ENCODE measurements at regions not wholly inside any gene's neighbourhood (a gene's known extent, or its start where the extent isn't known, plus 50 kb on each side); places are given as distances from the start of the nearest gene placed in this dataset.

- H4K20me1 ChIP-seq (ENCODE audit: insufficient read depth) = no peaks in the 10 kb centered on the region
- no peak overlapping the region for H2AFZ ChIP-seq (ENCODE audit: low read depth, low read length, poor library complexity, severe bottlenecking)
- TF ChIP-seq SIN3A (IDR thresholded peaks at IDR 0.05; ENCODE audit: low read depth) = no peak
- peaks cover 68 to 74% of the 10 kb centered on the region in 2 experiments for H3K4me1 ChIP-seq (ENCODE audit: control insufficient read depth in 1 of 2, insufficient read depth in 2 of 2, low read length in 2 of 2)
- no peaks in the 10 kb centered on the region for H3K79me2 ChIP-seq (ENCODE audit: insufficient read depth, low read length)
- DNase-seq (ENCODE audit: low read depth, low spot score) (no peak), ATAC-seq (no peak)
- intact Hi-C loops (cut with micrococcal nuclease) = loop anchor here (5.0 kb wide), 2 partner anchors 40 to 185 kb away; no protein-coding TSS in a partner anchor
- no peaks in the 10 kb centered on the region for H3K9me2 ChIP-seq (ENCODE audit: insufficient read depth)
- no peaks in the 10 kb centered on the region for H3K9me3 ChIP-seq (ENCODE audit: control insufficient read depth in 1 of 2, insufficient read depth in 1 of 2, low read depth in 1 of 2, low read length in 2 of 2)
- ChIA-PET RAD21 (ENCODE audit: low non-redundant PET in 1 of 2, low total read pairs in 2 of 2, uncharacterized antibody in 2 of 2, unreplicated experiment in 2 of 2) (no interaction called here), POLR2A (no interaction called here), CTCF (no interaction called here)
- no peaks in the 10 kb centered on the region for H3K36me3 ChIP-seq (ENCODE audit: control insufficient read depth in 1 of 2, insufficient read depth in 2 of 2, low read length in 2 of 2)
- no peak overlapping the region for H3K27ac ChIP-seq (ENCODE audit: low read depth, low read length)
- no peaks in the 10 kb centered on the region for H3K27me3 ChIP-seq (ENCODE audit: insufficient read depth, low read length)
- H3K9ac ChIP-seq (ENCODE audit: low read length) = no peak overlapping the region
- no TSS peak for BruUV-seq (replicated peaks)
- H3K4me2 ChIP-seq (ENCODE audit: low read length) = no peak overlapping the region
- H3K4me3 ChIP-seq (replicated peaks in 1 of 2; ENCODE audit: low read depth in 1 of 2, low read length in 2 of 2) = no peak overlapping the region
Observed at GRCh38 chr13:106102786-106103185, 432.7 kb downstream of the EFNB2 start.

GRCh38 chr13:106101201-106101600 is 434.3 kb downstream of the EFNB2 start:
- no peaks in the 10 kb centered on the region for H3K9me2 ChIP-seq (ENCODE audit: insufficient read depth)
- H3K9ac ChIP-seq (ENCODE audit: low read length) = no peak overlapping the region
- no TSS peak for BruUV-seq (replicated peaks)
- H3K4me3 ChIP-seq (replicated peaks in 1 of 2; ENCODE audit: low read depth in 1 of 2, low read length in 2 of 2) = no peak overlapping the region
- peak overlapping the region; percentile 54; the same call in 1 of the 2 replicates for H3K4me2 ChIP-seq (ENCODE audit: low read length)
- H3K27me3 ChIP-seq (ENCODE audit: insufficient read depth, low read length) = no peaks in the 10 kb centered on the region
- no peaks in the 10 kb centered on the region for H3K36me3 ChIP-seq (ENCODE audit: control insufficient read depth in 1 of 2, insufficient read depth in 2 of 2, low read length in 2 of 2)
- TF ChIP-seq JUND (IDR thresholded peaks at IDR 0.05) = no peak
- TF ChIP-seq ATF3 (IDR thresholded peaks at IDR 0.05) = no peak
- TF ChIP-seq SRF (IDR thresholded peaks at IDR 0.05; ENCODE audit: low read depth) = no peak
- no peak for TF ChIP-seq YY1 (IDR thresholded peaks at IDR 0.05; ENCODE audit: extremely low read depth, insufficient replicate concordance, low read depth, low read length)
- TF ChIP-seq ZFX (IDR thresholded peaks at IDR 0.05) = no peak
- TF ChIP-seq MAX (IDR thresholded peaks at IDR 0.05) = no peak
- no peak for TF ChIP-seq SIN3A (IDR thresholded peaks at IDR 0.05; ENCODE audit: low read depth)
- ChIA-PET CTCF (no interaction called here), POLR2A (no interaction called here), RAD21 (ENCODE audit: low non-redundant PET in 1 of 2, low total read pairs in 2 of 2, uncharacterized antibody in 2 of 2, unreplicated experiment in 2 of 2) (no interaction called here)
- no peak for ATAC-seq
- no peaks in the 10 kb centered on the region for H3K79me2 ChIP-seq (ENCODE audit: insufficient read depth, low read length)
- intact Hi-C loops (cut with micrococcal nuclease) = loop anchor here (5.0 kb wide), 2 partner anchors 41 to 184 kb away; no protein-coding TSS in a partner anchor
- no peak for DNase-seq (ENCODE audit: low read depth, low spot score)
- no peak overlapping the region for H2AFZ ChIP-seq (ENCODE audit: low read depth, low read length, poor library complexity, severe bottlenecking)
- peaks cover 81 to 89% of the 10 kb centered on the region in 2 experiments for H3K4me1 ChIP-seq (ENCODE audit: control insufficient read depth in 1 of 2, insufficient read depth in 2 of 2, low read length in 2 of 2)
- H3K9me3 ChIP-seq (ENCODE audit: control insufficient read depth in 1 of 2, insufficient read depth in 1 of 2, low read depth in 1 of 2, low read length in 2 of 2) = no peaks in the 10 kb centered on the region
- no peaks in the 10 kb centered on the region for H4K20me1 ChIP-seq (ENCODE audit: insufficient read depth)
- H3K27ac ChIP-seq (ENCODE audit: low read depth, low read length) = peak overlapping the region; percentile 48; the same call in 1 of the 2 replicates

Data from HCT116 (cell line).